ENCODE measurements at regions not wholly inside any gene's neighbourhood (a gene's known extent, or its start where the extent isn't known, plus 50 kb on each side); places are given as distances from the start of the nearest gene placed in this dataset.
"Not testable (repeated sequence)": the region's sequence is repeated elsewhere in the genome, so short reads cannot be mapped to it uniquely, and the experiment has no call there.

DNA sequence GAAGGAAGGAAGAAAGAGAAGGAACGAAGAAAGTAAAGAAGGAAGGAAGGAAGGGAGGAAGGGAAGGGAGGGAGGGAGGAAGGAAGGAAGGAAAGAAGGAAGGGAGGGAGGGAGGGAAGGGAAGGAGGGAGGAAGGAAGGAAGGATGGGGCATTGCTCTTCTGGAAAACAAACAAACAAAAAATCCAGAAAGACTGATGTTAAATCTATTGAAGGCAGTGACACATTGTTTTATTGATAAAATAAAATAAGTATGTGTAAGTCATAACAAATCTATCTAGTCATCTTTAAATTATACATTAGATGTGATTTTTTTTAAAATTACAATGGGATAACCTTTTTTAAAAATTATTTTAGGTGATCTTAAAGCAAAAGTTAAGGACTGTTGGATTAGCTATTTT lies 1245.5 kb downstream of the STIM2 start:
- Histone ChIP-seq H3K4me3 (ENCODE audit: low read depth in 1 of 5, low read length in 5 of 5) (no peak overlapping the region), H3K27ac (ENCODE audit: low read depth, low read length) (no peak overlapping the region), H3K9me3 (ENCODE audit: control insufficient read depth in 5 of 5, low read length in 5 of 5) (no peaks in the 10 kb centered on the region), H3K4me1 (ENCODE audit: control insufficient read depth in 5 of 5, insufficient read depth in 5 of 5, low read length in 5 of 5) (no peaks in the 10 kb centered on the region), H3K9ac (ENCODE audit: low read length in 5 of 5) (no peak overlapping the region), H3K27me3 (ENCODE audit: control insufficient read depth in 5 of 5, insufficient read depth in 4 of 5, low read length in 5 of 5) (no peaks in the 10 kb centered on the region), H3K36me3 (ENCODE audit: control insufficient read depth in 5 of 5, insufficient read depth in 5 of 5, low read length in 5 of 5) (no peaks in the 10 kb centered on the region)

DNA sequence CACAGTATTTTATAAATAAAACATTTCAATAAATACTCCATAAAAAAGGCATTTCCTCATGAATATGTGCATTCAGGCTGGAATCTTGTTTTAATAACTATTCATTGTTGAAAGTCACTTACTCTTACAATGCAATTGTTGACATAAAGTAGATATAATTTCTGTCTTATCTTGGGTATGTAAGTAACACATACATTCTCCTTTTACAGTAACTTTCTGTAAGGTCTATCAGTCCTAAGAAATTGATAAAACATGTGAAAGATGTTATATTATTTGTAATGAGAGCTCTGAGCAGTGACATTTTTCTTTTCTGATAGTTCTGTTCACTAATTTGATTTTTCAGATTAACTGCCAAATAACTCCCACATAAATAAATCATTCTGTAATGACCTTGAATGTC lies 1249.2 kb downstream of the STIM2 start:
- Histone ChIP-seq H3K9me3 (ENCODE audit: control insufficient read depth in 5 of 5, low read length in 5 of 5) (peaks cover 0 to 4% (median 0%) of the 10 kb centered on the region in 5 donors), H3K4me1 (ENCODE audit: control insufficient read depth in 5 of 5, insufficient read depth in 5 of 5, low read length in 5 of 5) (no peaks in the 10 kb centered on the region), H3K27me3 (ENCODE audit: control insufficient read depth in 5 of 5, insufficient read depth in 4 of 5, low read length in 5 of 5) (no peaks in the 10 kb centered on the region), H3K9ac (ENCODE audit: low read length in 5 of 5) (no peak overlapping the region), H3K4me3 (ENCODE audit: low read depth in 1 of 5, low read length in 5 of 5) (no peak overlapping the region), H3K36me3 (ENCODE audit: control insufficient read depth in 5 of 5, insufficient read depth in 5 of 5, low read length in 5 of 5) (no peaks in the 10 kb centered on the region), H3K27ac (ENCODE audit: low read depth, low read length) (no peak overlapping the region)

DNA sequence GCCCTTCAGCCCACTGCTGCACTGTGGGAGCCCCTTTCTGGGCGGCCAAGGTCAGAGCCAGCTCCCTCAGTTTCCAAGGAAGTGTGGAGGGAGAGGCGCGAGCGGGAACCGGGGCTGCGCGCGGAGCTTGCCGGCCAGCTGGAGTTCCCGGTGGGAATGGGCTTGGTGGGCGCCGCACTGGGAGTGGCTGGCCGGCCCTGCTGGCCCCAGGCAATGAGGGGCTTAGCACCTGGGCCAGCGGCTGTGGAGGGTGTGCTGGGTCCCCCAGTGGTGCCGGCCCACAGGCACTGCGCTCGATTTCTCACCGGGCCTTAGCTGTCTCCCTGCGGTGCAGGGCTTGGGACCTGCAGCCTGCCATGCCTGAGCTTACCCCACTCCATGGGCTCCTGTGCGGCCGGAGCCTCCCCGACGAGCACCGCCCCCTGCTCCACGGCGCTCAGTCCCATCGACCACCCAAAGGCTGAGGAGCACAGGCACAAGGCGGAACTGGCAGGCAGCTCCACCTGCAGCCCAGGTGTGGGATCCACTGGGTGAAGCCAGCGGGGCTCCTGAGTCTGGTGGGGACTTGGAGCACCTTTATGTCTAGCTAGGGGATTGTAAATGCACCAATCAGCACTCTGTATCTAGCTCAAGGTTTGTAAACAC lies 1252.2 kb downstream of the STIM2 start:
- not testable (repeated sequence) for H3K27ac ChIP-seq (ENCODE audit: low read depth, low read length); H3K4me1 ChIP-seq (ENCODE audit: control insufficient read depth in 5 of 5, insufficient read depth in 5 of 5, low read length in 5 of 5); H3K4me3 ChIP-seq (ENCODE audit: low read depth in 1 of 5, low read length in 5 of 5); H3K27me3 ChIP-seq (ENCODE audit: control insufficient read depth in 5 of 5, insufficient read depth in 4 of 5, low read length in 5 of 5); H3K9ac ChIP-seq (ENCODE audit: low read length in 5 of 5); H3K36me3 ChIP-seq (ENCODE audit: control insufficient read depth in 5 of 5, insufficient read depth in 5 of 5, low read length in 5 of 5); H3K9me3 ChIP-seq (ENCODE audit: control insufficient read depth in 5 of 5, low read length in 5 of 5)

DNA sequence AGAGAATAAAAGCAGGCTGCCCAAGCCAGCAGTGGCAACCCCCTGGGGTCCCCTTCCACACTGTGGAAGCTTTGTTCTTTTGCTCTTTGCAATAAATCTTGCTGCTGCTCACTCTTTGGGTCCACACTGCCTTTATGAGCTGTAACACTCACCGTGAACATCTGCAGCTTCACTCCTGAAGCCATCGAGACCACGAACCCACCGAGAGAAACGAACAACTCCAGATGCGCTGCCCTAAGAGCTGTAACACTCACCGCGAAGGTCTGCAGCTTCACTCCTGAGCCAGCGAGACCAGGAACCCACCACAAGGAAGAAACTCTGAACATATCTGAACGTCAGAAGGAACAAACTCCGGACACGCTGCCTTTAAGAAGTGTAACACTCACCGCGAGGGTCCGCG lies 1252.9 kb downstream of the STIM2 start:
- not testable (repeated sequence) for H3K9me3 ChIP-seq (ENCODE audit: control insufficient read depth in 5 of 5, low read length in 5 of 5); H3K27me3 ChIP-seq (ENCODE audit: control insufficient read depth in 5 of 5, insufficient read depth in 4 of 5, low read length in 5 of 5); H3K9ac ChIP-seq (ENCODE audit: low read length in 5 of 5); H3K4me1 ChIP-seq (ENCODE audit: control insufficient read depth in 5 of 5, insufficient read depth in 5 of 5, low read length in 5 of 5); H3K36me3 ChIP-seq (ENCODE audit: control insufficient read depth in 5 of 5, insufficient read depth in 5 of 5, low read length in 5 of 5); H3K27ac ChIP-seq (ENCODE audit: low read depth, low read length); H3K4me3 ChIP-seq (ENCODE audit: low read depth in 1 of 5, low read length in 5 of 5)

DNA sequence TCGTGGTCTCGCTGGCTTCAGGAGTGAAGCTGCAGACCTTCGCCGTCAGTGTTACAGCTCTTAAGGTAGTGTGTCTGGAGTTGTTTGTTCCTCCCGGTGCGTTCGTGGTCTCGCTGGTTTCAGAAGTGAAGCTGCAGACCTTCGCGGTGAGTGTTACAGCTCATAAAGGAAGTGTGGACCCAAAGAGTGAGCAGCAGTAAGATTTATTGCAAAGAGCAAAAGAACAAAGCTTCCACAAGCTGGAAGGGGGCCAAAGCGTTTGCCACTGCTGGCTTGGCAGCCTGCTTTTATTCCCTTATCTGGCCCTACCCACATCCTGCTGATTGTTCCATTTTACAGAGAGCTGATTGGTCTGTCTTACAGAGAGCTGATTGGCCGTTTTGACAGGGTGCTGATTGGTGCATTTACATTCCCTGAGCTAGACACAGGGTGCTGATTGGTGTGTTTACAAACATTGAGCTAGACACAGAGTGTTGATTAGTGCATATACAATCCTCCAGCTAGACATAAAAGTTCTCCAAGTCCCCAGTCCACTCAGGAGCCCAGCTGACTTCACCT lies 1256.0 kb downstream of the STIM2 start:
- not testable (repeated sequence) for H3K9me3 ChIP-seq (ENCODE audit: control insufficient read depth in 5 of 5, low read length in 5 of 5); H3K27ac ChIP-seq (ENCODE audit: low read depth, low read length); H3K9ac ChIP-seq (ENCODE audit: low read length in 5 of 5); H3K36me3 ChIP-seq (ENCODE audit: control insufficient read depth in 5 of 5, insufficient read depth in 5 of 5, low read length in 5 of 5); H3K27me3 ChIP-seq (ENCODE audit: control insufficient read depth in 5 of 5, insufficient read depth in 4 of 5, low read length in 5 of 5); H3K4me3 ChIP-seq (ENCODE audit: low read depth in 1 of 5, low read length in 5 of 5); H3K4me1 ChIP-seq (ENCODE audit: control insufficient read depth in 5 of 5, insufficient read depth in 5 of 5, low read length in 5 of 5)

DNA sequence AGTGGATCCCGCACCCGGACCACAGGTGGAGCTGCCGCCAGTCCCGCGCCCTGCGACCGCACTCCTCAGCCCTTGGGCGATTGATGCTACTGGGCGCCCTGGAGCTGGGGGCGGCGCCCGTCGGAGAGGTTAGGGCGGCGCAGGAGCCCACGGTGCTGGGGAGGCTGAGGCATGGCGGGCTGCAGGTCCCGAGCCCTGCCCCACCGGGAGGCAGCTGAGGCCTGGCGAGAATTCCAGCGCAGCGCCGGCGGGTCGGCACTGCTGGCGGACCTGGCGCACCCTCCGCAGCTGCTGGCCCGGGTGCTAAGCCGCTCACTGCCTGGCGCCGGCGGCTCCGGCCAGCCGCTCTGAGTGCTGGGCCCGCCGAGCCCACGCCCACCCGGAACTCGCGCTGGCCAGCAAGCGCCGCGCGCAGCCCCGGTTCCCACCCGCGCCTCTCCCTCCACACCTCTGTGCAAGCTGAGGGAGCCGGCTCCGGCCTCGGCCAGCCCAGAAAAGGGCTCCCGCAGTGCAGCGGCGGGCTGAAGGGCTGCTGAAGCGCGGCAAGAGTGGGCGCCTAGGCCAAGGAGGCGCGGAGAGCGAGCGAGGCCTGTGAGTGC lies 1256.5 kb downstream of the STIM2 start:
- Histone ChIP-seq H3K9me3 (ENCODE audit: control insufficient read depth in 5 of 5, low read length in 5 of 5) (peaks cover 0 to 7% (median 0%) of the 10 kb centered on the region in 5 donors), H3K36me3 (ENCODE audit: control insufficient read depth in 5 of 5, insufficient read depth in 5 of 5, low read length in 5 of 5) (no peaks in the 10 kb centered on the region), H3K27me3 (ENCODE audit: control insufficient read depth in 5 of 5, insufficient read depth in 4 of 5, low read length in 5 of 5) (no peaks in the 10 kb centered on the region), H3K4me3 (ENCODE audit: low read depth in 1 of 5, low read length in 5 of 5) (no peak overlapping the region), H3K27ac (ENCODE audit: low read depth, low read length) (no peak overlapping the region), H3K4me1 (ENCODE audit: control insufficient read depth in 5 of 5, insufficient read depth in 5 of 5, low read length in 5 of 5) (no peaks in the 10 kb centered on the region), H3K9ac (ENCODE audit: low read length in 5 of 5) (no peak overlapping the region)

DNA sequence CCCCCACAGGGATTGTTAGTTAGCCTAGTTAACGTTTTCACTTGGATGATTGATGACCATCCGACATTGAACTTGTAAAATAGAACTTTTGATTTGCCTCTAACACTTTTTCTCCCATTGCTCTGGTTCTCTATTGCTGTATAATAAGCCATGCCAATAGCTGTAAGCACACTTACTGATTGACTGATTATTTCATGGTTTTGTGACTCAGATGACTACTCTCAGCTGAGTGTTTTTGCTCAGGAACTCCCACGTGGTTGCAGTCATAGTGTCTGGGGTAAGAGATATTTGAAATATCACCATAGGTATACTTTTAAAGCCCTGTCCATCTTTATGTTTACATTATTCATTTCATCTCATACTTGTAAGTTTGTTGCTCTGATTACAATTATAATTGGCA lies 1285.5 kb downstream of the STIM2 start:
- Histone ChIP-seq H3K9ac (ENCODE audit: low read length in 5 of 5) (no peak overlapping the region), H3K4me1 (ENCODE audit: control insufficient read depth in 5 of 5, insufficient read depth in 5 of 5, low read length in 5 of 5) (no peaks in the 10 kb centered on the region), H3K36me3 (ENCODE audit: control insufficient read depth in 5 of 5, insufficient read depth in 5 of 5, low read length in 5 of 5) (no peaks in the 10 kb centered on the region)

DNA sequence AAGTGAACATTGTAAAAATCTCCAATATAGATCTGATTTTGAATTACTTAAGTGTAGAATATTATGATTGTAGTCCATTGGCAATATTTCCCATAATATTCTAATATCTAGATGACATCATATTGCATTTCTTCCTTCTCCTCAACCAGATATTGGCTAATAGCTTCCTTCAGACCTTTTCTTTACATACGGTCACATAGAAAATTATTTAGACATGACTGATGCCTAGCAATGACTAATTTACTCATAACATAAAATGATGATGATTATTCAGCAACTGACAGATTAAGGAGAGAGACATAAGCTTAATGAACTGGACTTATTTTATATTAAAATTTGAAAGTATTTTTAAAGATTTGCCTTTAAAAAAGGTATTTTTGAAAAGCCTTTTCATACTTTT lies 1287.6 kb downstream of the STIM2 start:
- Histone ChIP-seq H3K27ac (ENCODE audit: low read depth, low read length) (no peak overlapping the region), H3K4me1 (ENCODE audit: control insufficient read depth in 5 of 5, insufficient read depth in 5 of 5, low read length in 5 of 5) (no peaks in the 10 kb centered on the region), H3K27me3 (ENCODE audit: control insufficient read depth in 5 of 5, insufficient read depth in 4 of 5, low read length in 5 of 5) (no peaks in the 10 kb centered on the region), H3K9me3 (ENCODE audit: control insufficient read depth in 5 of 5, low read length in 5 of 5) (no peaks in the 10 kb centered on the region), H3K36me3 (ENCODE audit: control insufficient read depth in 5 of 5, insufficient read depth in 5 of 5, low read length in 5 of 5) (no peaks in the 10 kb centered on the region), H3K9ac (ENCODE audit: low read length in 5 of 5) (no peak overlapping the region), H3K4me3 (ENCODE audit: low read depth in 1 of 5, low read length in 5 of 5) (no peak overlapping the region)

More for the DNA sequence above, 1285.5 kb downstream of the STIM2 start:
- Histone ChIP-seq H3K9me3 (ENCODE audit: control insufficient read depth in 5 of 5, low read length in 5 of 5) (no peaks in the 10 kb centered on the region), H3K27me3 (ENCODE audit: control insufficient read depth in 5 of 5, insufficient read depth in 4 of 5, low read length in 5 of 5) (no peaks in the 10 kb centered on the region), H3K4me3 (ENCODE audit: low read depth in 1 of 5, low read length in 5 of 5) (no peak overlapping the region), H3K27ac (ENCODE audit: low read depth, low read length) (no peak overlapping the region)

DNA sequence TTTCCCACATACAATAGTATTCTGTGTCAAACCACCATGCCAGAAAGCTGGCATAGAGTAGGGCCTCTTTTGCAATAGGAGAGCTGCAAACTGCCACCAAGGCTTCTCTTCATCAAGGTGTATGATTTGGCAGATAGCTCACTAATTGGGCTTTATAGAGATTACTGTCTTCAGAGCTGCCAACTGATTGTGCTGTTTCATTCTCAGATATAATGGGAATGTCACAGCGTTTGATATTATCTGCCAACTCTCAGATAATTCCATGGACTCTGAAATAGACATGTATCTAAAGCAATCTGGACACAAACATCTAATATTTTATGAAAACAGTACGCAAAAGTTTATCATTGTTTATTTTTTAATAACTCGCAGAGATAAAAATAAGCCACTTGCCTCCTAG lies 1289.1 kb downstream of the STIM2 start:
- Histone ChIP-seq H3K27ac (ENCODE audit: low read depth, low read length) (no peak overlapping the region), H3K9ac (ENCODE audit: low read length in 5 of 5) (no peak overlapping the region), H3K9me3 (ENCODE audit: control insufficient read depth in 5 of 5, low read length in 5 of 5) (no peaks in the 10 kb centered on the region), H3K27me3 (ENCODE audit: control insufficient read depth in 5 of 5, insufficient read depth in 4 of 5, low read length in 5 of 5) (no peaks in the 10 kb centered on the region), H3K4me1 (ENCODE audit: control insufficient read depth in 5 of 5, insufficient read depth in 5 of 5, low read length in 5 of 5) (no peaks in the 10 kb centered on the region), H3K4me3 (ENCODE audit: low read depth in 1 of 5, low read length in 5 of 5) (no peak overlapping the region), H3K36me3 (ENCODE audit: control insufficient read depth in 5 of 5, insufficient read depth in 5 of 5, low read length in 5 of 5) (no peaks in the 10 kb centered on the region)

DNA sequence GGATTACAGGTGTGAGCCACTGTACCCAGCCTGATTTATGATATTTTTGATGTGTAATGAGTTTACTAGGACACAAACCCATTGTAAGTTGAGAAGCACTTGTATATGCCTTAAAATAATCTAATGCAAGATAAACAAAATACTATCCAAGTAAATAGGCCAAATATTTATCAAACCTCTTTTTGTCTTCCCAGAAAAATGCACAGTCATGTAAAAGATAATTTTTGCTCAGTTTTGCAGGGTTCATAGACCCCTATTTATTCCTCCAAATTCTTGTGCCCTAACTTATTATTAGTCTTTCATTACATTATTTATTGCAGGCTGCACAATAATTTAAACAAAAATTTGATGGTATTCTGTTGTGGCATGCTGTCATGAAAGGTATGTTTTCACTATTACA lies 1290.7 kb downstream of the STIM2 start:
- no peak overlapping the region for H3K4me3 ChIP-seq (ENCODE audit: low read depth in 1 of 5, low read length in 5 of 5)
- no peak overlapping the region for H3K27ac ChIP-seq (ENCODE audit: low read depth, low read length)
- no peaks in the 10 kb centered on the region for H3K36me3 ChIP-seq (ENCODE audit: control insufficient read depth in 5 of 5, insufficient read depth in 5 of 5, low read length in 5 of 5)
- H3K4me1 ChIP-seq (ENCODE audit: control insufficient read depth in 5 of 5, insufficient read depth in 5 of 5, low read length in 5 of 5), result no peaks in the 10 kb centered on the region
- H3K27me3 ChIP-seq (ENCODE audit: control insufficient read depth in 5 of 5, insufficient read depth in 4 of 5, low read length in 5 of 5), result no peaks in the 10 kb centered on the region
- H3K9me3 ChIP-seq (ENCODE audit: control insufficient read depth in 5 of 5, low read length in 5 of 5), result no peaks in the 10 kb centered on the region
- H3K9ac ChIP-seq (ENCODE audit: low read length in 5 of 5), result no peak overlapping the region
